GM21737 (cell line): ENCODE measurements at regions not wholly inside any gene's neighbourhood (a gene's known extent, or its start where the extent isn't known, plus 50 kb on each side); places are given as distances from the start of the nearest gene placed in this dataset.

ENCODE experiments used
- ATAC-seq: cut with Tn5 transposase; IDR thresholded peaks from one replicate; pipeline ENCODE4 v1.9.1; 2021; ENCODE audit warnings: mild to moderate bottlenecking, moderate library complexity; ENCODE audit not compliant: unreplicated experiment

DNA sequence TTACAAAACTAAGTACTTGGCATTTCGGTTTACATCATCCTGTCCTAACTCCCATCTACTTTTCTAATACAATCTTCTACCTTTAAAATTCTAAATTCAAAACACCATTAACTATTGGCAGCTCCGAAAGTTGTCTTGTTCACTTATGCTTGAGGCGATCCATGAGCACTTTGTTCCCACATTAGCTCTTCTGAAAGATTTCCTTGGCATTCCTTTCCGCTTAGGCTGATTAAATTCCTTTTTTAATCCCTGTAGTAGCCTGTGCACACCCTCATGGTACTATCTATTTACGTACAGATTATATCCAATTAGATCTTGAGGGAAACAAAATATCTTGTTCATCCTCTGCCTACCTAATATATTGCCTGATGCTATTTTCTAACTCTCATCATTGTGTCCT, 480.7 kb downstream of the PRKD1 start:
- no peak for ATAC-seq

GRCh38 chr14:29451941-29452340, 475.7 kb downstream of the PRKD1 start:
- ATAC-seq = no peak

DNA sequence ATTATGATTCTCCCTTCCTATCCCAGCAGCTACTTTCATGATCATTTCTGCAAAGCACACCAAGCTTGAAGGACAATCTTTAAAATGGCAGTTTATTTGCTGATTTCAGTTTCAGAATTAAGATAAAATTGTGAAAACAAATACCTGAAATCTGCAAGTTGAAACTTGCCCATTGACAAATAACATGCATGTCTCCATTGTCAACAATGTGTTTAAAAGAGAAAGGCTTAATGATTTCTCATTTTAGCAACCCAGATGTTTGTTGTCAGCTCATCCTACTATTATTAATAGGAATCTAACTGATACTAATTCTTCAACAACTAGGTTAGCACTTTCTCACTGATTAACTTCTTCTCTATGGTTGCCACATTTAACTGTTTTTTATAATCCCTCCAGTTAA, 474.6 kb downstream of the PRKD1 start:
- ATAC-seq = no peak

- ATAC-seq = no peak
These were observed 473.5 kb downstream of the PRKD1 start for GRCh38 chr14:29454026-29454693.

DNA sequence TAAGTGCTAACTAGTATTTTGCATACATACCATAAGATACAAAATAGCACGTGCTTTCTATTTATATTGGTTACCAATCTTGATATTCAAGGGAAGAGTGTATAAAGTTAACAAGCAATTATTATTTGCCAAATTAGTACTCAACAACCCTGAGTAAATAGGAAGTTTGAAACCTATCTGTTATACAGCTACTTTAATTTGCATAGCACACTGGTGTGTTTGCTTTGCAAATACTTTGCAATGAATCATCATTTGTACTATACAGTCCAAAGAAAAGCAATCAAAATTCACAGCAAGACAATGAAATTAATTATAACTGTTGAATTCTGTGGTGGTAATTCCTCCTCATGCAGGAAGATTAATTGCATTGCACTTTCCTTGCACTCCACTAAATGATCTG, 469.1 kb downstream of the PRKD1 start:
- ATAC-seq = no peak

GRCh38 chr14:29459531-29459930, 468.1 kb downstream of the PRKD1 start:
- ATAC-seq = no peak

GRCh38 chr14:29459969-29460560, 467.6 kb downstream of the PRKD1 start:
- no peak for ATAC-seq

DNA sequence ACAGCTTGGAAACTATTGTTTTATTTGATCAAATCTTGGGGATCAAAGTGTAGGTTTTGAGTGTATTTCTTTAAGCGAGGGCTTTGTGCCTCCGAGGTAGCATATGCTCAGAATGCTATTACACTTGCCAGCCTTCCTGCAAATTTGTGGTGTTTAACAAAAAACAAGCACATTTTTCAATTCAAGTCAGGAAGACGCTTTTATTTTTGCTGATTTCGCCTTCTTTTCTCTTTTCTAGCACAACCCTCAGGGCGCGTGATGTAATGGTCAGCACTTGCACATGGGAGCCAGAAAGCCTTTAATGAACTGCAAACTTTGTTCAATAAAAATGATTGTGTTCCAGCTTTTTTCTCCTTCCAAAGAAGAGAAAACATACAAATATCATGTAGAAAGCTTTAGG, 466.5 kb downstream of the PRKD1 start:
- no peak for ATAC-seq

GRCh38 chr14:29461506-29461905, 466.1 kb downstream of the PRKD1 start:
- no peak for ATAC-seq

DNA sequence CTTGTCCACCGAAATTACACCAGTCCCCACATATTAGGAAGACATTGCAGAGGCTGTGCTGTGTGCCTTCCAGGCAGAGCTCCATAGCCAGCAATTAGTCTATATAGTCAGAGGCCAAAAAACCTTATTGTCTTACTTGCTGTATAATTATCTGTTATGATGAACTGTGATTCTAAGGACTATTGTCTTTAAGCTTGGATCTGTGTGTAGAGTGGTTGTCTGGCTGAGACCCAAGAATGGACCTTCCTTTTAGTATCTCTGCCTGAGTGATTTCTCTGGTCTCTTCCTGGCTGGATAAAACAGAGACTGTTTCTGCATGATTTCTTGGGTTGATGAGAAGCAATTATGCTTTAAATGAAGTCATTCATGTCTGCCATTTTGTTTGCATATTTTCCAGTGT, 465.3 kb downstream of the PRKD1 start:
- ATAC-seq = no peak

DNA sequence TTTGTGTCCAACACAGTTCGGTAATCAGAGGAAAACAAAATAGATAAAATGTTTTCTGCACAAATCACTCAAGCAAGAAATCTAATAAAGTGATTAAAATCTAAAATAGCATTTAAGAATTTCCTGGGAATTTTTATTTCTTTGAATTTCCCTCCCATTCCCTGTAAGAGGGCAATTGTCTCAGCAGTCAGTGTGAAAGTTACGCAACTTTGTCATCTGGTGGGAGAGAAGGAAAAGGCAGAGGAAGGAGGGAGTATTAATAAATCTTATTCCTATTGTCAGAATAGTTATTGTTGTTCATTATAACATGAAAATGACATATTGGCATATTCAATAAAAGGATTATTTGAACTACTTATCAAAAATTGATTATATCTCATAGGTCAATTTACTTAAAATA, 464.9 kb downstream of the PRKD1 start:
- no peak for ATAC-seq

DNA sequence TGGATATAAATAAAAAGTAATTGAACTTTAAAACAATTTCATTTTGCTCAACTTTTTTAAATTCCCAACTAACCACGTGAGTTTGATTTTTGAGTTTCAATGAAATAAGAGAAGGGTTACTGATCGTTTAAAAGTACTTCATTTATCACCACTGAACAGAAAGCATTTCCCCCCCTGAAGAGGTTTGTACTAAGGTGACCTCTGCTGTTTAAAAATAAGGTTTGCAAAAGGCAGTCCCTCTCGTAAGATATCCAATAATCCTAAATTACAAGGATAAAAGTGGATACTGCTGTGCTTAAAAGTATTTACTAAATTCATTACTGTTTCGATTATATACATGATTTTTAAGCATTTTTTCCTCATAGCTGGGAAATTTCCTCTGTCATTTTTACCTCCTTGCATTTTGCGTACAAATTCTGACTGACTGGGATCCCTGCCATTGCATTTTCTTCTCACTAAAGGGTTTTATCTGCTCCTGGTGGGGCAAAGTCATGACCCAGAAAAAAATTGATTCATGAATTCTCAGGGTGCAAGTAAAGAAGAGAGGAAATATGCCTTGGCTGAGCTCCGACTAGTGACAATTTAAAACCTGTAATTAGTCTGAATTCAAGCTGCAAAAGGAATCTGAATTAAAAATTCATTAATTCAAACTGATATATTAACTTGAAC, 463.8 kb downstream of the PRKD1 start:
- no peak for ATAC-seq

DNA sequence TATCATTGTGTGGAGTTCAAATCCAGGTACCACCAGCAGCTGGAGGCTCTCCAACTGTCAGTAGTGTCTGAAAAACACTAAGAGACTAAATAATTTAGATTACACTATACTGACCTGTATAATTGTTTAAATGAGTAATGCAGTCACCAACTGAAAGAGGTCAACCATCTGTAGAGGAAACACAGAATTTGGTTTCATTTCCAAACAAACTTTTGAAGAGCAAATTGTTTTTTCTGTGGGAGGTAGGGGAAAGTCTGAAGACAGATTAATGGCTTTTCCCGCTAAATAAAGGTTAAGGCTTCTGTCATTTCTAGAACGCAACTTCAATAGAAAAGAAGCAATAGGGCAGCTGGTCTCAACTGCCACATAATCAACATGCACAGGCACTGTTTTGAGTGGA, 462.6 kb downstream of the PRKD1 start:
- no peak for ATAC-seq

- no peak for ATAC-seq
These were observed 452.0 kb downstream of the PRKD1 start for GRCh38 chr14:29475641-29476040.

- ATAC-seq = no peak
These were observed 441.5 kb downstream of the PRKD1 start for GRCh38 chr14:29486132-29486531.

DNA sequence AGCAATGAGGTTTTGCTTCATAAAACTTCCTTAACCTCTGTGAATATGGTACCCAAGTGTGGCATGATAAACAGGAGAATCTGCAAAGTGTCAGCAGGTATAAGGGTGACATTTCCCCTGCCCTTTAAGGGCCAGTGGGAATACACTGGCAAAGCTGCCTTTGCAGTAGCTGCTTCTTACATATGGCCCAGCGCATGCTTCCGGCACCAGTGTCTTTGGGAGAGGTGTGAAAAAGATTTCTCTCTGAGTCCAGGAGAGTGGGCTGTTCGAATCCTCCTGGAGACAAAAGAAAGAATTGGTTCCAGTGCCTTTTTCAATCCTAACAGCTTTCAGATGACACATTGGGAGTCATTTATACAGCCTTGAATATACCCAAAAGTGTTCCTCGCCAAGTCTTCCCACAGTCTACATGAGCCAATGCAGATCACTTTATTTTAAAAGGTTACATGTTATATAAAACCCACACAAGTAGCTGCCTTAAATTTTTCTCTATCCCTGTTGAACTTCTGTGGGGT, 437.7 kb downstream of the PRKD1 start:
- ATAC-seq = no peak

- no peak for ATAC-seq
These were observed 433.8 kb downstream of the PRKD1 start for GRCh38 chr14:29493849-29494248.

GRCh38 chr14:29494312-29494711, 433.3 kb downstream of the PRKD1 start:
- ATAC-seq = no peak

GRCh38 chr14:29503903-29504302, 423.7 kb downstream of the PRKD1 start:
- no peak for ATAC-seq

- no peak for ATAC-seq
These were observed 409.3 kb downstream of the PRKD1 start for GRCh38 chr14:29518335-29518734.

GRCh38 chr14:29521526-29522137, 406.0 kb downstream of the PRKD1 start:
- ATAC-seq = no peak
